ENCODE measurements at regions not wholly inside any gene's neighbourhood (a gene's known extent, or its start where the extent isn't known, plus 50 kb on each side); places are given as distances from the start of the nearest gene placed in this dataset.

- peaks cover 32% of the 10 kb centered on the region for H3K27me3 ChIP-seq (replicated peaks; ENCODE audit: insufficient read depth, low read depth, low read length, poor library complexity)
- POLR2A ChIA-PET (ENCODE audit: low non-redundant PET) = no interaction called here
- no peak for DNase-seq (ENCODE audit: low spot score)
- CTCF ChIA-PET = no interaction called here
- no peak for TF ChIP-seq EZH2 (IDR thresholded peaks at IDR 0.05; ENCODE audit: borderline replicate concordance, low read depth, low read length, poor library complexity, severe bottlenecking)
- TF ChIP-seq, protein P1, sequence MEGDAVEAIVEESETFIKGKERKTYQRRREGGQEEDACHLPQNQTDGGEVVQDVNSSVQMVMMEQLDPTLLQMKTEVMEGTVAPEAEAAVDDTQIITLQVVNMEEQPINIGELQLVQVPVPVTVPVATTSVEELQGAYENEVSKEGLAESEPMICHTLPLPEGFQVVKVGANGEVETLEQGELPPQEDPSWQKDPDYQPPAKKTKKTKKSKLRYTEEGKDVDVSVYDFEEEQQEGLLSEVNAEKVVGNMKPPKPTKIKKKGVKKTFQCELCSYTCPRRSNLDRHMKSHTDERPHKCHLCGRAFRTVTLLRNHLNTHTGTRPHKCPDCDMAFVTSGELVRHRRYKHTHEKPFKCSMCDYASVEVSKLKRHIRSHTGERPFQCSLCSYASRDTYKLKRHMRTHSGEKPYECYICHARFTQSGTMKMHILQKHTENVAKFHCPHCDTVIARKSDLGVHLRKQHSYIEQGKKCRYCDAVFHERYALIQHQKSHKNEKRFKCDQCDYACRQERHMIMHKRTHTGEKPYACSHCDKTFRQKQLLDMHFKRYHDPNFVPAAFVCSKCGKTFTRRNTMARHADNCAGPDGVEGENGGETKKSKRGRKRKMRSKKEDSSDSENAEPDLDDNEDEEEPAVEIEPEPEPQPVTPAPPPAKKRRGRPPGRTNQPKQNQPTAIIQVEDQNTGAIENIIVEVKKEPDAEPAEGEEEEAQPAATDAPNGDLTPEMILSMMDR (conservative IDR thresholded peaks at IDR 0.05; ENCODE audit: low read depth, low read length) = no peak
- H3K9me3 ChIP-seq (ENCODE audit: low read depth, low read length, poor library complexity, severe bottlenecking) = no peaks in the 10 kb centered on the region
- no TSS peak for BruUV-seq (replicated peaks)
- H3K36me3 ChIP-seq (ENCODE audit: insufficient read depth, low read length, poor library complexity, severe bottlenecking) = no peaks in the 10 kb centered on the region
- peaks cover 8% of the 10 kb centered on the region for H3K4me1 ChIP-seq (ENCODE audit: insufficient read depth, low read length, poor library complexity, severe bottlenecking)
- H3K4me3 ChIP-seq (ENCODE audit: low read depth, low read length, poor library complexity, severe bottlenecking) = no peak overlapping the region
- H3K27ac ChIP-seq (ENCODE audit: low read depth, low read length, poor library complexity, severe bottlenecking) = no peak overlapping the region
- intact Hi-C loops (cut with micrococcal nuclease; ENCODE audit: unreplicated experiment) = no loop called here
These were observed 82.0 kb downstream of the UBIAD1 start for GRCh38 chr1:11354893-11355553.

DNA sequence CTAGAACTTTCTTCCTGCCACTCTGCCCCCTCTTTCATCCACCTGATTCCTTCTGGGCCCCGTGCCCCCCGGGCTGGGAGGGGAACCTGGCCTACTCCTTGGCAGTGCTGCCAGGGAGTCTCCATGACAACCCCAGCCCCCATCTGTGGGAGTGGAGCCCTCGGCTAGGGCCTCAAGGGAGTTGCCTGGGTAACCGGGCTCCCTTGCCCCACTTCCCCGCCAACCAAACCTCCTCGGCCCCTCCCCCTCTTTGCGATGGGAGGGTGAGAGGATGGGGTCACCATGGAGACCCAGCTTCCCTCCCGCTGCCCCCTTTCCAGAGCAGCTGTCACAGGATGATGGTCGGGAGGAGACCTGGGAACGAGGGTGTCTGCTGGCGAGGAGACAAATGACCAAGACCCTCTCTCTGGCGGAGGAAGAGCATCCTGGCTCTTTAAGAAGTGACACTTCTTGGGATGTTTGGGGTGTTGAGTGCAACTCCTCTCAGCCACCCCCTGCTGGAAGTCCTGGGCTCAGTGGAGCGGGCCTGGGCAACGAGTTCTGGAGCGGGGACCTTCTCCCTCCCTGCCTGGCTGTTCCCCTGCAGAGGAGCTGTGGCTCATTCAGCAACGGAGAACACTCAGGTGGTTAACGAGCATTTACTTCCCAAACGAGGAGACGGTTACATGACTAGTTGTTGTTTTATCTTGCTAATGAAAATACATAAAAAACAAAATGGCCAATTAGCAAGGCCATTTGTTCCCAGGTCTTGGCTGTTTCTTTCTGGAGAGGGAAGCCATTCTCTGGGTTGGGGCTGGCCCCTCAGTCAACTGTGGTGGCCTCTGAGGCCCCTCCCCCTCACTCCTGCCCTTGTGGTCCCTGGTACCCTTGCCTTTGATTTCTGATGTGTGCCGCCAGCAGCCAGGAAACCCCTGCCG, 82.8 kb downstream of the UBIAD1 start:
- no peaks in the 10 kb centered on the region for H3K36me3 ChIP-seq (ENCODE audit: insufficient read depth, low read length, poor library complexity, severe bottlenecking)
- POLR2A ChIA-PET (ENCODE audit: low non-redundant PET) = no interaction called here
- CTCF ChIA-PET = no interaction called here
- no peaks in the 10 kb centered on the region for H3K9me3 ChIP-seq (ENCODE audit: low read depth, low read length, poor library complexity, severe bottlenecking)
- no TSS peak for BruUV-seq (replicated peaks)
- DNase-seq (ENCODE audit: low spot score) = no peak
- intact Hi-C loops (cut with micrococcal nuclease; ENCODE audit: unreplicated experiment) = no loop called here
- H3K4me3 ChIP-seq (ENCODE audit: low read depth, low read length, poor library complexity, severe bottlenecking) = no peak overlapping the region
- no peak for TF ChIP-seq EZH2 (IDR thresholded peaks at IDR 0.05; ENCODE audit: borderline replicate concordance, low read depth, low read length, poor library complexity, severe bottlenecking)
- TF ChIP-seq, protein P1 (conservative IDR thresholded peaks at IDR 0.05; ENCODE audit: low read depth, low read length) = no peak
- H3K27me3 ChIP-seq (replicated peaks; ENCODE audit: insufficient read depth, low read depth, low read length, poor library complexity) = peaks cover 32% of the 10 kb centered on the region
- H3K27ac ChIP-seq (ENCODE audit: low read depth, low read length, poor library complexity, severe bottlenecking) = no peak overlapping the region
- H3K4me1 ChIP-seq (ENCODE audit: insufficient read depth, low read length, poor library complexity, severe bottlenecking) = peaks cover 5% of the 10 kb centered on the region

- BruUV-seq (replicated peaks) = no TSS peak
These were observed 84.3 kb downstream of the UBIAD1 start for GRCh38 chr1:11357276-11357675.

More at GRCh38 chr1:11357276-11357675, 84.3 kb downstream of the UBIAD1 start:
- ChIA-PET CTCF (no interaction called here), POLR2A (ENCODE audit: low non-redundant PET) (no interaction called here)
- Histone ChIP-seq H3K27me3 (replicated peaks; ENCODE audit: insufficient read depth, low read depth, low read length, poor library complexity) (peaks cover 32% of the 10 kb centered on the region), H3K4me1 (ENCODE audit: insufficient read depth, low read length, poor library complexity, severe bottlenecking) (peaks cover 5% of the 10 kb centered on the region), H3K4me3 (ENCODE audit: low read depth, low read length, poor library complexity, severe bottlenecking) (no peak overlapping the region), H3K27ac (ENCODE audit: low read depth, low read length, poor library complexity, severe bottlenecking) (no peak overlapping the region), H3K9me3 (ENCODE audit: low read depth, low read length, poor library complexity, severe bottlenecking) (no peaks in the 10 kb centered on the region), H3K36me3 (ENCODE audit: insufficient read depth, low read length, poor library complexity, severe bottlenecking) (no peaks in the 10 kb centered on the region)
- intact Hi-C loops (cut with micrococcal nuclease; ENCODE audit: unreplicated experiment) = no loop called here
- no peak for DNase-seq (ENCODE audit: low spot score)
- TF ChIP-seq, protein P1 (conservative IDR thresholded peaks at IDR 0.05; ENCODE audit: low read depth, low read length) = no peak
- no peak for TF ChIP-seq EZH2 (IDR thresholded peaks at IDR 0.05; ENCODE audit: borderline replicate concordance, low read depth, low read length, poor library complexity, severe bottlenecking)

Measured in A673 (cell line).